GM18502 (cell line): ENCODE measurements at regions not wholly inside any gene's neighbourhood (a gene's known extent, or its start where the extent isn't known, plus 50 kb on each side); places are given as distances from the start of the nearest gene placed in this dataset.

Source experiments
- ATAC-seq: cut with Tn5 transposase; IDR thresholded peaks from one replicate; pipeline ENCODE4 v1.9.1; 2021; ENCODE audit warnings: mild to moderate bottlenecking; ENCODE audit not compliant: unreplicated experiment, poor library complexity

GRCh38 chr3:159196359-159196758 is 394.5 kb downstream of the MFSD1 start:
- ATAC-seq = no peak

- no peak for ATAC-seq
Observed at GRCh38 chr3:159200176-159200575, 398.3 kb downstream of the MFSD1 start.

- no peak for ATAC-seq
Observed at GRCh38 chr3:159208050-159208449, 406.2 kb downstream of the MFSD1 start.

- ATAC-seq = no peak
Observed at GRCh38 chr3:159209459-159209858, 407.6 kb downstream of the MFSD1 start.

- ATAC-seq = no peak
Observed at GRCh38 chr3:159210336-159210735, 408.5 kb downstream of the MFSD1 start.

- ATAC-seq = no peak
Observed at GRCh38 chr3:159216311-159216710, 414.5 kb downstream of the MFSD1 start.

GRCh38 chr3:159219231-159219630 is 417.4 kb downstream of the MFSD1 start:
- no peak for ATAC-seq

GRCh38 chr3:159221335-159221734 is 419.5 kb downstream of the MFSD1 start:
- no peak for ATAC-seq

GRCh38 chr3:159229116-159229680 is 427.3 kb downstream of the MFSD1 start:
- no peak for ATAC-seq

- ATAC-seq = no peak
Observed at GRCh38 chr3:159232966-159233365, 431.1 kb downstream of the MFSD1 start.

GRCh38 chr3:159233734-159234133 is 431.9 kb downstream of the MFSD1 start:
- no peak for ATAC-seq

- ATAC-seq = no peak
Observed at GRCh38 chr3:159234306-159234705, 432.5 kb downstream of the MFSD1 start.

- no peak for ATAC-seq
Observed at GRCh38 chr3:159236321-159236720, 434.5 kb downstream of the MFSD1 start.

- ATAC-seq = no peak
Observed at GRCh38 chr3:159237226-159237625, 435.4 kb downstream of the MFSD1 start.

- no peak for ATAC-seq
Observed at GRCh38 chr3:159238646-159239045, 436.8 kb downstream of the MFSD1 start.

GRCh38 chr3:159239059-159239458 is 437.2 kb downstream of the MFSD1 start:
- no peak for ATAC-seq

GRCh38 chr3:159244933-159245332 is 443.1 kb downstream of the MFSD1 start:
- no peak for ATAC-seq

- no peak for ATAC-seq
Observed at GRCh38 chr3:159245871-159246270, 444.0 kb downstream of the MFSD1 start.

- ATAC-seq = no peak
Observed at GRCh38 chr3:159246385-159246784, 444.5 kb downstream of the MFSD1 start.

GRCh38 chr3:159249472-159250174 is 447.8 kb downstream of the MFSD1 start:
- no peak for ATAC-seq

GRCh38 chr3:159250961-159251360 is 449.1 kb downstream of the MFSD1 start:
- ATAC-seq = no peak

GRCh38 chr3:159252274-159252673 is 450.4 kb downstream of the MFSD1 start:
- no peak for ATAC-seq
